Natural killer cell treated with Interleukin-12 subunit alpha and Interleukin-12 subunit beta and Interleukin-15 and Interleukin-18, amount 100 ng/mL, for 72 hours (primary cell): ENCODE measurements at regions not wholly inside any gene's neighbourhood (a gene's known extent, or its start where the extent isn't known, plus 50 kb on each side); places are given as distances from the start of the nearest gene placed in this dataset.

Source experiments
- ATAC-seq, 2 donors: fragments of 150-1000 bp; cut with Tn5 transposase in 1 of 2; sonication (Bioruptor Pico), chemical (Tn5 transposase) in 1 of 2; 2 replicates each; pipeline ENCODE4 v1.10.0; 2021
- DNase-seq: peaks from one replicate; pipeline ENCODE4 v3.0.0; 2022; ENCODE audit warnings: low spot score
- H3K27ac Mint-ChIP-seq, 2 donors: 1 replicate in 1 of 2; 2 replicates in 1 of 2; pipeline ENCODE4 v1.8.0; 2022; ENCODE audit warnings: mixed read lengths in 2 of 2, mild to moderate bottlenecking in 1 of 2, moderate library complexity in 1 of 2
- H3K27me3 Mint-ChIP-seq, 2 donors: 1 replicate in 1 of 2; 2 replicates in 1 of 2; pipeline ENCODE4 v1.8.0; 2022; ENCODE audit warnings: mixed read lengths in 2 of 2
- H3K36me3 Mint-ChIP-seq: one replicate; pipeline ENCODE4 v1.8.0; 2022; ENCODE audit warnings: mixed read lengths
- H3K4me1 Mint-ChIP-seq, 2 donors: 1 replicate in 1 of 2; 2 replicates in 1 of 2; pipeline ENCODE4 v1.8.0; 2022; ENCODE audit warnings: low read depth in 2 of 2, mixed read lengths in 2 of 2, mild to moderate bottlenecking in 1 of 2
- H3K4me3 Mint-ChIP-seq: one replicate; pipeline ENCODE4 v1.8.0; 2022; ENCODE audit warnings: mixed read lengths
- H3K9me3 Mint-ChIP-seq: 2 replicates; pipeline ENCODE4 v1.8.0; 2022; ENCODE audit warnings: mixed read lengths

- H3K9me3 Mint-ChIP-seq, result no peaks in the 10 kb centered on the region
- DNase-seq (no peak), ATAC-seq (no peak)
- H3K36me3 Mint-ChIP-seq, result no peaks in the 10 kb centered on the region
- H3K27me3 Mint-ChIP-seq, result peaks cover 5 to 23% of the 10 kb centered on the region in 2 donors
- no peak overlapping the region for H3K27ac Mint-ChIP-seq
- H3K4me3 Mint-ChIP-seq, result no peak overlapping the region
- peaks cover 7 to 9% of the 10 kb centered on the region in 2 donors for H3K4me1 Mint-ChIP-seq
These were observed 107.8 kb upstream of the OXGR1 start for GRCh38 chr13:97101912-97102708.

- no peak overlapping the region for H3K4me3 Mint-ChIP-seq
- H3K36me3 Mint-ChIP-seq, result no peaks in the 10 kb centered on the region
These were observed 112.0 kb upstream of the OXGR1 start for GRCh38 chr13:97106323-97106722.

GRCh38 chr13:97107815-97108529 is 113.7 kb upstream of the OXGR1 start:
- H3K9me3 Mint-ChIP-seq, result no peaks in the 10 kb centered on the region
- peaks cover 3 to 5% of the 10 kb centered on the region in 2 donors for H3K4me1 Mint-ChIP-seq
- H3K27ac Mint-ChIP-seq, result no peak overlapping the region
- ATAC-seq (no peak), DNase-seq (no peak)
- no peak overlapping the region for H3K4me3 Mint-ChIP-seq
- peaks cover 4 to 5% of the 10 kb centered on the region in 2 donors for H3K27me3 Mint-ChIP-seq
- H3K36me3 Mint-ChIP-seq, result no peaks in the 10 kb centered on the region

More at GRCh38 chr13:97106323-97106722, 112.0 kb upstream of the OXGR1 start:
- Mint-ChIP-seq H3K4me1 (peaks cover 4 to 6% of the 10 kb centered on the region in 2 donors), H3K9me3 (no peaks in the 10 kb centered on the region), H3K27ac (no peak overlapping the region), H3K27me3 (peaks cover 0 to 4% of the 10 kb centered on the region in 2 donors)
- no peak for ATAC-seq
- no peak for DNase-seq

GRCh38 chr13:97108530-97108900 is 113.6 kb upstream of the MBNL2 start:
- Mint-ChIP-seq H3K36me3 (no peaks in the 10 kb centered on the region), H3K4me3 (no peak overlapping the region), H3K27me3 (peaks cover 7 to 10% of the 10 kb centered on the region in 2 donors), H3K27ac (no peak overlapping the region), H3K9me3 (no peaks in the 10 kb centered on the region), H3K4me1 (peaks cover 3 to 8% of the 10 kb centered on the region in 2 donors)
- ATAC-seq (no peak), DNase-seq (no peak)

- peaks cover 3 to 12% of the 10 kb centered on the region in 2 donors for H3K4me1 Mint-ChIP-seq
- no peak for DNase-seq
- H3K36me3 Mint-ChIP-seq, result no peaks in the 10 kb centered on the region
- no peak overlapping the region for H3K4me3 Mint-ChIP-seq
- peaks cover 11 to 17% of the 10 kb centered on the region in 2 donors for H3K27me3 Mint-ChIP-seq
- no peak overlapping the region for H3K27ac Mint-ChIP-seq
- no peak for ATAC-seq
- no peaks in the 10 kb centered on the region for H3K9me3 Mint-ChIP-seq
These were observed 112.9 kb upstream of the MBNL2 start for GRCh38 chr13:97109256-97109655.

GRCh38 chr13:97109841-97110492 is 112.2 kb upstream of the MBNL2 start:
- no peak overlapping the region for H3K27ac Mint-ChIP-seq
- H3K36me3 Mint-ChIP-seq, result no peaks in the 10 kb centered on the region
- peak; percentile 91 to 93 for ATAC-seq

GRCh38 chr13:97110936-97111335 is 111.2 kb upstream of the MBNL2 start:
- ATAC-seq (no peak), DNase-seq (no peak)
- peaks cover 20 to 27% of the 10 kb centered on the region in 2 donors for H3K27me3 Mint-ChIP-seq
- H3K4me1 Mint-ChIP-seq, result peaks cover 3 to 12% of the 10 kb centered on the region in 2 donors
- no peak overlapping the region for H3K4me3 Mint-ChIP-seq
- no peak overlapping the region for H3K27ac Mint-ChIP-seq
- no peaks in the 10 kb centered on the region for H3K9me3 Mint-ChIP-seq
- H3K36me3 Mint-ChIP-seq, result no peaks in the 10 kb centered on the region

More at GRCh38 chr13:97109841-97110492, 112.2 kb upstream of the MBNL2 start:
- peaks cover 12 to 18% of the 10 kb centered on the region in 2 donors for H3K27me3 Mint-ChIP-seq
- peaks cover 3 to 12% of the 10 kb centered on the region in 2 donors for H3K4me1 Mint-ChIP-seq
- peak; percentile 80 for DNase-seq
- no peaks in the 10 kb centered on the region for H3K9me3 Mint-ChIP-seq
- H3K4me3 Mint-ChIP-seq, result no peak overlapping the region

GRCh38 chr13:97111756-97112155 is 110.4 kb upstream of the MBNL2 start:
- Mint-ChIP-seq H3K27ac (no peak overlapping the region), H3K4me1 (peaks cover 3 to 12% of the 10 kb centered on the region in 2 donors), H3K4me3 (no peak overlapping the region), H3K9me3 (no peaks in the 10 kb centered on the region), H3K27me3 (peaks cover 22 to 35% of the 10 kb centered on the region in 2 donors), H3K36me3 (no peaks in the 10 kb centered on the region)
- DNase-seq, result no peak
- ATAC-seq, result no peak

GRCh38 chr13:97112446-97113152 is 109.5 kb upstream of the MBNL2 start:
- Mint-ChIP-seq H3K4me3 (no peak overlapping the region), H3K9me3 (no peaks in the 10 kb centered on the region), H3K27me3 (peaks cover 22 to 35% of the 10 kb centered on the region in 2 donors), H3K27ac (no peak overlapping the region), H3K4me1 (peaks cover 3 to 12% of the 10 kb centered on the region in 2 donors), H3K36me3 (no peaks in the 10 kb centered on the region)
- DNase-seq (no peak), ATAC-seq (no peak)

- H3K9me3 Mint-ChIP-seq, result no peaks in the 10 kb centered on the region
- H3K27ac Mint-ChIP-seq, result no peak overlapping the region
- no peaks in the 10 kb centered on the region for H3K36me3 Mint-ChIP-seq
- ATAC-seq, result no peak
- H3K4me1 Mint-ChIP-seq, result peaks cover 3 to 12% of the 10 kb centered on the region in 2 donors
- H3K4me3 Mint-ChIP-seq, result no peak overlapping the region
- peaks cover 26 to 43% of the 10 kb centered on the region in 2 donors for H3K27me3 Mint-ChIP-seq
- no peak for DNase-seq
These were observed 108.7 kb upstream of the MBNL2 start for GRCh38 chr13:97113231-97114001.

GRCh38 chr13:97114651-97115050 is 107.5 kb upstream of the MBNL2 start:
- Mint-ChIP-seq H3K27me3 (peaks cover 30 to 54% of the 10 kb centered on the region in 2 donors), H3K27ac (no peak overlapping the region), H3K9me3 (no peaks in the 10 kb centered on the region), H3K4me1 (peaks cover 3 to 11% of the 10 kb centered on the region in 2 donors), H3K4me3 (no peak overlapping the region), H3K36me3 (no peaks in the 10 kb centered on the region)
- DNase-seq, result no peak
- ATAC-seq, result no peak

- Mint-ChIP-seq H3K4me3 (no peak overlapping the region), H3K27ac (no peak overlapping the region), H3K9me3 (no peaks in the 10 kb centered on the region), H3K27me3 (peaks cover 41 to 70% of the 10 kb centered on the region in 2 donors), H3K4me1 (peaks cover 0 to 7% of the 10 kb centered on the region in 2 donors), H3K36me3 (no peaks in the 10 kb centered on the region)
- peak in 1 of 2 donors; percentile 37 for ATAC-seq
- DNase-seq, result no peak
These were observed 105.4 kb upstream of the MBNL2 start for GRCh38 chr13:97116754-97117153.
